ENCODE measurements at regions not wholly inside any gene's neighbourhood (a gene's known extent, or its start where the extent isn't known, plus 50 kb on each side); places are given as distances from the start of the nearest gene placed in this dataset.
"Not testable (repeated sequence)": the region's sequence is repeated elsewhere in the genome, so short reads cannot be mapped to it uniquely, and the experiment has no call there.

DNA sequence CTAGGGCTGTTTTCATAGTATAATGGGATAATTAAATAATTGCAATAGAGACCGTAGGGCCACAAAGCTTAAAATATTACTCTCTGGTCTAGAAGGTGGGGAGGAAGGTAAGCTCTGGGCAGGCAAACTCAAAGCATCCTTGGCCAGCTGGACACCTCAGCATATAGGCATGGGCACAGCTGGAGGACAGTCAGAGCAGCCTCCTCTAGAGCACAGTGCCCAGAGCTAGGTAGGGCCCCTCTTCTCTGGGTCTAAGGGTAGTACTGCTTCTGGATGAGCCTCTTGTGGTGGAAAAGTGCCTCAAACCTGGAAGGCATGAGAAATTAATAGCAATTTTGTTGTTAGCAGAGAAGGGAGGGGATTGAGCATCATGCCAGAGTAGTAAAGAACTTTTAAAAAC is 116.9 kb upstream of the FOXN2 start:
- no peak for DNase-seq

DNA sequence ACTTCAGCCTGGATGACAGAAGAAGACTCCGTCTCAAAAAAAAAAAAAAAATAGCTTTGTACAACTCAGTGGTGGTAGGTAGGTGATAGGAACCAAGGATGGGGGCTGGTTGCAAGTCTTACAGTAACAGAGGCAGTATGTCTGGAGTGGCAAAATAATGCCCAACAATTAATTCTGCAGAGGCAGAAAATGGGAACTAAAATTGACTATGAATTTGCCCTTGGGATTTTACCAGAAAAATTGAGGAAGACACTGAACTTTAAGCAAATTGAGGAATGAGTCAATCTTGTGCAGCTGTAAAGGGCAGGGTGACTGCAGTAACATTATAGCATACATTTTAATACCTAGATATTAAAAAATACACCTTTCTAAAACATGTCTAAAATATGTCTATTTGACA is 116.1 kb upstream of the FOXN2 start:
- DNase-seq = no peak

DNA sequence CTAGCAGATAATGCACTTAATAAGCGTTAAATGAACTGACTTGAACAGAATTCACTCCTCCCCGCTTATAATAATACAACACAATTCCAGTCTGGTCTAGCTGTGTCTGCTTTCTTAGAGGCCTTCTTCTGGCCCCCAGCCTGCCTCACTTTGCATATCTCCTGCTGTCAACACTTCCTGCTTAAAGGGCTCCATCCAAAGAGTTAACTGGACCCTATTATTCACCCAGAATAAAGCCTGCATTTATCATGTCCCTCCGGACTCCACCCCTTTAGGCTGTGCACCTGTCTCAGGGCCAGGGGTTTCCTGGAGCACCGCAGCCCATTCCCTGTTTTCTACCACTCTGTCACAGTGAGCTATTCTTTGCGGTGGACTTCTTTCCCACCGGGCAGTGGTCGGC is 115.4 kb upstream of the FOXN2 start:
- no peak for DNase-seq

DNA sequence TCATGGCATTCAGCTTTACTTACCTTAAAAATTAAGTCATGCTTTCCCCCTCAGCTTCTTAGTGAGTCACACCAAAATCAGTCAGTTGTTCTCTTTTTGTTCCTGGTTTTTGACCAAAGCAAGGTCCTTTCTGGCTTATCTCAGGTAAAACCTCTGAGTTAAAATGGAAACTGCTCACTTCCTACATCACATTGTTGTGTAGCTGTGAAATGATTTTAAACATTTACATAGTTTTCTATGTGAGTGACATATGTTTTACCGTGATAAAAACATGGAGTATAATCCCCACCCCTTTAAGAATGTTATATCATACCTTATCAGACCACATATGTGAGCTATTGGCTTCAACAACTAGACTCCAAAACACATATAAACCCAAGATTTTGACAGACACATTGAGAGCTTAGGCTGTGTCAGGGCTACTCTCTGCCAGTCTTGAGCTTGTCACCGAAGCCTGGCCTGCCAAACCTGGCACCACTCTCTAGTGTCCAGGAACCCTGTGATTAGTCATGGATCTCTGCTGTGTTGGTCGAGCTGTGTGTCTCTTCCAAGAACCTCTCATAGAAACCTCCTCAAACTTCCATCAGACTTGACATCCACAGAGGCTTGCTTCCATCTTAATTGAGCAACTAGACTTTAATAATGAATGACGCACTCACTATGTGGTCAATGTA is 113.7 kb upstream of the FOXN2 start:
- no peak for DNase-seq

DNA sequence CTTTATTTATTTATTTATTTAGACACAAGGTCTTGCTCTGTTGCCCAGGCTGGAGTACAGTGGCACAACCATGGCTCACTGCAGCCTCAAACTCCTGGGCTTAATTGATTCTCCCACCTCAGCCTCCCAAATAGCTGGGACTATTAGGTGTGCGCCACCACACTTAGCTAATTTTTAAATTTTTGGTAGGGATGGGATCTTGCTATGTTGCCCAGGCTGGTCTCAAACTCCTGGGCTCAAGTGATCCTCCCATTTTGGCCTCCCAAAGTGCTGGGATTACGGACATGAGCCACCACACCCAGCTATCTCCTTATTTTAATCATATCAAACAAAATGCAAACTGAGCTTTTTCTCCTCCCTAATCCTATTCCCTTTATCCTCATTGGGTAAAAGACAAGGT is 113.0 kb upstream of the FOXN2 start:
- not testable (repeated sequence) for DNase-seq

DNA sequence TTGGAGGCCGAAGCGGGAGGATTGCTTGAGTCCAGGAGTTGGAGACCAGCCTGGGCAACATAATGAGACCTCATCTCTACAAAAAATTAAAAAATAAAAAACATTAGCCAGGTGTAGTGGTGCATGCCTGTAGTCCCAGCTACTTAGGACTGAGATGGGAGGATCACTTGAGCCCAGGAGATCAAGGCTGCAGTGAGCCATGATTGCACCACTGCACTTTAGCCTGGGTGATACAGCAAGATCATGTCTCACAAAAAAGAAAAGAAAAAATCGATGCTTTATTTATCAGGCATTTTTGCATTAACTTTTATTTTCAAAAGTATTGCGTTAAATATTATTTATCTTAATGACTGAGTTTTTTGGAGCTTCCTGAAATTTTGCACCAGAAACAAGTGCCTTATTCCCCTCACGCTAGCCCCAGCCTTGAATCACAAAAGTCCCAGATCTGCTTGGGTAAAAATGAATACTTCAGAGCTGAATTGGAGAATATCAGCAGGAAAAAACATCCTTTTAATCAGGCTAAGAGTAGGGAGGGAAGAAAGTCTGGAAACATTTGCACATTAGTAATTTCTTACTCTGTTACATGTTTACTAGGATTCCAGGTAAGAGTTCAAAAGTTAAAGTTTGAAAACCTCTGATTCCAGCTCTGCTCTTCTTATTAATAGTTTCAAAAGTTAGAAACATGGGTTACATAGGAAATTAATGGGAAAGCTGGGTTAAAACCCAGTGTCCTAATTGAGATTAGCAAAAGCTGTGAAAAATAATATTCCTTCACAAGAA is 111.4 kb upstream of the FOXN2 start:
- DNase-seq = no peak

DNA sequence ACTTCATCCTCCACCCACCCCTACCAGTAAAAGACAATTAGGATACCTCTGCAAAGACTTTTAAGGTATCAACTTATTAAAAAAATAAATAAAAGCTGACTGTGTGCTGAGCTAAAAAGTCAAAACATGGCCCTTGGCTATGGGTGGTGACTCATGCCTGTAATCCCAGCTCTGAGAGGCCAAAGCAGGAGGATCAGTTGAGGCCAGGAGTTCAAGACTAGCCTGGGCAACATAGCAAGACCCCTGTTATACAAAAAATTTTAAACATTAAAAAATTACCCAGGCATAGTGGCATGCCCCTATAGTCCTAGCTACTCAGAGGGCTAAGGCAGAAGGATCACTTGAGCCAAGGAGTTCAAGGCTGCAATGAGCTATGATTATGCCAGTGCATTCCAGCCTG is 110.8 kb upstream of the FOXN2 start:
- DNase-seq = no peak

DNA sequence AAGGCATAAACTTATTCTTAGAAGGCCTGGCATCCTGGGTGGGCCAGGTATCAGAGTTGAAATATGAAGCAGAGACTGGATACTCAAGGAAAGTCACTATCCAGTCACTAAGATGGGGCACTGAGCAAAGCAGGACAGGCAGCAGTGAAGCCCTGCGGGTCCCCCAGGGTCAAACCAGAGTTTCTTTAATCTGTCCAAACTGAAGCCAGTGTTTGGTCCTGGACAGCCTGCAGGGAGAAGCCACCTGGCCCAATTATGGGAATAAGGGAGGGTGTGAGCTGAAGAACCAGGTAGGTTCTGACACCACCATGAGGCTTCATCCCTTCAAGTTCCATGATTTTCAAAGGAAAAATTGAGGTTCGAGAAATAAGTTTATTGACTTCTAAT is 109.7 kb upstream of the FOXN2 start:
- no peak for DNase-seq

DNA sequence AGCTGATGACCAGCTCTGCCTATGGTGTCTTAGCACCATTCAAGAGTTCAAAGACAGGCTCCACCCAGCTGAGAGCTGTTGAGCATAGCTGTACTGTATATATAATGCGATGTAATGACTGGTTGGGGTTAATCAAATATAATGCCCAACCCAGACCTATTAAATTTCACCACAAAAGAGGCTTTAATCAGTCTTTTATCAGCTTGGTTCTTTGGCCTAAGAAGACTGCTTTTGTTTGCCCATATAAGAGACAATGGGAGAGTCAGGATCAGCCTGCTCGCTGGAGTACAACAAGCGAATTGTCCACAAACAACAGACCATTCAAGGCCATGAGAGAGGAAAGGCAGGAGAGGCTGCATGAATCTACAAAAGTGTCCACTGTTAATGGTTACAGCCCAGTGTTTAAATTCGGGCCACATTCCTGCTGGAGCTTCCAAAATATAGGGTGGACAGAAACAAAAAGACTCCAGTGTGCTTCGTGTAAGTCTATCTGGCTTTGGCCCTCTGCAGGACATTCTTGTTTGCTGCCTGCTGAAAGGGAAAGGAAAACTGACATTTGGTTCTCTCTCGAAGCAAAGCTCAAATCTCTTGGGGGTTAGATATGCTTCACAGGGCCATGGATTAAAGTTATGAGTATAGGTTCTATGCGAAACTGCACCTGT is 109.2 kb upstream of the FOXN2 start:
- no peak for DNase-seq

DNA sequence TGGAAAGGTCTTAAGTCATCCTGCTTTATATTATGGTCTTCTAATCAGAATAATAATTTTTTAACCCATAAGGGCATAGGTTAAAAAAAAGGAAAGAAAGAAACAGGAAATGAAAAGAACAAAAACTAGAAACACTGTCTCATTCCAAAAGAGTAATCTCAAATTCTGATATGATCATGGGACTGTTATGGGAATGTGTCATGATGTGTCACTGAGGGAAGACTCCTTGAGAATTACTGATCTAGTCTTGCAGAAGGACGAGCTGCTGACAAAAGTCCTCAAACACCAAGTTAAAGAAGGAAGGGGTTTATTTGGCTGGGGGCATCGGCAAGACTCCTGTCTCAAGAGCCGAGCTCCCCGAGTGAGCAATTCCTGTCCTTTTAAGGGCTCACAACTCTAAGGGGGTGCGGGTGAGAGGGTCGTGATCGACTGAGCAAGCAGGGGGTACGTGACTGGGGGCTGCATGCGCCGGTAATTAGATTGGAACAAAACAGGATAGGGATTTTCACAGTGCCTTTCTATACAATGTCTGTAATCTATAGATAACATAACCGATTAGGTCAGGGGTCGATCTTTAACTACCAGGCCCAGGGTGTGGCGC is 108.3 kb upstream of the FOXN2 start:
- DNase-seq = peak; percentile 12

DNA sequence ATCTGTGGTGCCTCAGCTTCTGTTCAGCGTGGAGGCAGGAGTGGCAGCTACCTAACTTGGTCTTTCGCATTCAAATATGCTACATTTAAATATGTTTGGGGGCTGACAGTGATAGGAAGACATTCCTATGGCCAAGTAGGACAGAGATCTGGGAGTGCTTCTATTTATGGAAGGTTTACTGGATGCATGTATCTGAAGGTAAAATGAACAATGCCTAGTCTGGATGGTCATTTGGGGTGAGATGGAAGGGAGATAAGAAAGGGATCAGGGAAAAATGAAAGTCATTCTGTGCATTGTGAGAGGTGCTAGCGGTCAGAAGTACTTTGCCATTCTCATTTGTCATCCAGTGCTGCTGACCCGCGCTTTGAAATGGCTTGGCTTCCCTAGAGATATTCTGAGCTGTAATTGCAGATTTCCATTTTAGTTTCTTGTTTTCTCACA is 107.3 kb upstream of the FOXN2 start:
- no peak for DNase-seq

DNA sequence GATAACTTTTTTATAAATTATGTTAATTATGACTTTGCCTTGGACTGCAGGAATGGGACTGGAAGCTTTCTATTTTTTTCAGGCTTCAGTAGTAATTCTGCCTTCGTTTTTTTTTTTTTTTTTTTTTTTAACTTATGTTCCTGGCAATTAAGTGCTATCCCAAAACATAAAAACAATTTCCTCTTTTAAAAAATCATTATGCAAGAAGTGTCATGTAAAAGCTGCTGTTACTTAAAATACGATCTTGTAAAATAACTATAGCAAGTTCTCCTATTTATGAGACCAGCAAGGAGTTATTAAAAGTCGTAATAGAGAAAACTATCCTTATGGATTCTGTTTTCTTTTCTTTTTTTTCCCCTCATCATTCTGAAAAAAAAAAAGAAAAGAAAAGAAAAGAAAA is 106.6 kb upstream of the FOXN2 start:
- no peak for DNase-seq

DNA sequence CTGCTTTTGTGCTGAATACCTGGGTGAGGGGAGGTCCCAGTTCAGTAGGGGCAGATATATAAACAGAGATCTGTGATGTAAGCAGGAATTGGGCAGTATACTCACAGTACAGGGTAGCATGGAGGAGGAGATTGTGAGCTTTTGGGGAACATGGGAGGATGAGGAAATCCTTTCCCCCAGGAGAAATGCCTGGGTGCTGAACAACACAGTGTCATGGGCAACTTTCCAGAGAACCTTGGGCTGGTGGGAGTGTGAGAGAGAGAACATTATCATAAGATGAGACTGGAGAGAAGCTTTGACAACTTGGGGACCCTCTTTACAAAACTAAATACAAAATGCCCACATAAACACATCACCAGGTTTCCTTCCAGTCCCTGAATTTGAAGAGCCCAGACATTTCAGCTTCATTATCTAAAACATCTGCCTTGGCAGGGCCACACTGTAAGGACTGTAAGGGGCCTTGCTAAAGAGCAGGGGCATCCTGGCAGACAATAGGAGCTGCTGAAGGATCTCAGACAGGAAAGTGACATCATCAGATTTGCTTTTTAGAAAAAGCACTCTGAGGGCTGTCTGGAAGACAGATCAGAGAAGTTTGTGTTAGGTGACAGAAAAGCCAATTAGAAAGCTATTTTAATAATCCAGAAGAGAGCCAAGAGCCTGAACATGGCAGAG is 105.1 kb upstream of the FOXN2 start:
- peak; percentile 74 for DNase-seq

DNA sequence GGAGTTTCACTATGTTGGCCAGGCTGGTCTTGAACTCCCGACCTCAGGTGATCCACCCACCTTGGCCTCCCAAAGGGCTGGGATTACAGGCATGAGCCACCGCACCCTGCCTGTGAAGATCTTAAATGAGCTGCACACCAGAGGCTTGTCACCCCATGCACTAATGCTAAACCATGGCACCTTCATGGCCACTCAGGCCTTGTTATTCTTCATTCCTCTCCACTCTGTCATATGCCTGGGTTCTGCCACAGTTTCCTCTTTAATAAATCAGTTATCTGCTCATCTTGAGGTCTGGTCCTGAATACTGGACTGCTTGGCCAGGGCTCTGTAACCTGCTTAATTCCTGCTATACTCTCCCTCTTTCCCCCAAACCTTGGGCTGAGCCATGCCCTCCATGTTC is 104.3 kb upstream of the FOXN2 start:
- DNase-seq = no peak

DNA sequence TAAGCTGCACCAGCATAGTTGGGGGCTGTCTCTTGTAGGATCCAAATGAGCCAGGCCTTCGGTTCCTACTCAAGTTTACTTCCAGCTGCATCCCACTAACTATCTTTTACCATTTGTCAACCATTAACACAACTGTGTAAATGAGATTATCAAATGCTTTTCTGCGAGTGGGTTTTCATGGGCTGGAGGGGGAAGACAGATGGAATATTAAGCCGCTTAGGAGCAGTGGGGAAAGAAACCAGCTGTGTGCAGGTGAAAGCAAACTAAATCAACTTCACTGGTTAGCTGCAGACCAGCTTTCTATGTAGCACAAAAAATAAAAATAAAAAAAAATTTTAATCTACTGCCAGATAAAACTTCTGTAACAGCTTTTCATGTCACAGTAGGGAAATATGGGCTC is 100.8 kb upstream of the FOXN2 start:
- DNase-seq = no peak

DNA sequence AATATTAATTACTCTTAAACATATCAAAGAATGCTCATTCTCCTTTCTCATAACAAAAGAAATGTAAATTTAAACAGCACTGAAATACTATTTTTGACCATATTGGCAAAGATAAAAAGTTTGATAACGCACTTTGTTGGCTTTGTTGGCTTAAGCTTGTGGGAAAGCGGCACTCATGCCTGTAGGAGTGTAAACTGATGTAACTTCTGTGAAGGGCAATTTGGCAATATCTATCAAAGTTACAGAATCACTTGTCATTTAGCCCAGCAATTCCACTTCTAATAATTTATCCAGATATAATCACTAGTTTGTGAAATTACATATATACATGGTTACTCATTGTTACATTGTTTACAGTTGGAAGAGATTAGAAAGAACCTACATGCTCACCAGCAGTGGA is 96.3 kb upstream of the FOXN2 start:
- no peak for DNase-seq

DNA sequence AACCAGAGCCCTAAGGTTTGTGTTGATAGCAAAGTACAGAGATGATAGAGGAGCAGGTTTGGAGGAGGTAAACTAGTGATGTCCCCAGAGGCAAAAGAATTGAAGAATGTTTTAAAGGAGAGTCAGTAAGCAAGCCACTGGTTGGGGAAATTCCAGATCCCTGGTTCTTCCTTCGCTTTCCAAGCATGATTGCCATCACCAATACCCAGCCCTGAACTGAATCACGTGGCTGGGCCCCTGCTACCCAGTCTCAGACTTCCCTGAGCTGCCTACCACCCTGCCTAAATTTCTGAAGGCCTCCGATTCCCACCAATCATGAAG is 95.3 kb upstream of the FOXN2 start:
- DNase-seq = no peak

DNA sequence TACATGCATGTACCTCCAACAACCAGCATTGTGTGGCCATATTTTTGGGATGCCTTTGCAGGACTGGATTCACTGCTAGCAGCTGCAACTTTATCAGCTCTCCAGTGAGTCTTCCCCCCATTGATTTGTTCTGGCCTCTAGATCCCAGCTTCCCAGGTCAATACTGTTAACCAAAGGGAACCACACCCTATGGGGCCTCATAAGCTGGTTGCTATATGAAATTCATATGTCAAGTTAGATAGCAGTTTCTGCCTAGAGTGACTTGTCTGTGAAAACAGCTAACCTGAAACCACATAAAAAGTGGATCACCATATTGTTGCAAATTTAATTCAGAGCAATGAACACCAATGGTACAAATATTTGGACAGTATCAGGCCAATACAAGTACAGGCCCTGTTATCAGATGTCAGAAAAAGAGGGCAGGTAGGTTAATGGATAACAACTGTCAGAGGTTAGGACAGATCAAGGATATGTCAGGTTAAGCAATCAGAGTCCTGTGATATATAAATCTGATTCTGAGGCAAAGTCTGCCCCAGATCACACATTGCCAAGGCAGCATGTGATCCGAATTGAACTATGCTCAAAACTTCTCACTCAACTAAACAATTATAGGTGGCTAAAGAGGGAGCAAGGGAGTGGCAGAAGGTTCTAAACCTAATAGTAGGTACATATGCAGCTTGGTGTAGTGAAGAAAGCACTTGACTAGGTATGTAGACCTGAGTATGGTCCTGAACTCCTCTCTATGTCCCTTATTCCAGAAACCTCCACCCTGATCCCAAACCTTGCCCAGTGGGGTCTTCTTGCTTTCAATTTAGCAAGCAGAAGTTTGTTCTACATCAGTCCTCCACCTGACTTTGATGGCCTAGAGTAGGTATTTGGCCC is 94.7 kb upstream of the FOXN2 start:
- no peak for DNase-seq

DNA sequence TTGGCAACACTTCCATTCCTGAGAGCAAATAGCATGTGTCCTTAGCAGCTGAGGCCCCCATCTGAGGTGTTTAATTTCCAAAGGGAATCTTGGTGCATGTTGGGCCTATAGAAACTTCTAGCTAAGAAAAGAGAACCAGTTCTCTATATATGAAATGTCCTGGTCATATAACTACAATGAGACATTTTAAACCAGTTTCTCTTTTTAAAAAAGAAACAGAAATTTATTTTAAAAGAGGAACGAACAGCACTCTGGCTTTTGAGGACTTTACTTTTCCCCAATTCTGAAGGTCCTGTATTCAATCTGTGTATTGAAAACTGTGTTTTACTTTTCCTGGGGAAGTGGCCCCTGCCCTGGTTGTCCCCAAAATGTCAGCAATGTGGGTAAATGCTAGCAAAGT is 94.0 kb upstream of the FOXN2 start:
- no peak for DNase-seq

DNA sequence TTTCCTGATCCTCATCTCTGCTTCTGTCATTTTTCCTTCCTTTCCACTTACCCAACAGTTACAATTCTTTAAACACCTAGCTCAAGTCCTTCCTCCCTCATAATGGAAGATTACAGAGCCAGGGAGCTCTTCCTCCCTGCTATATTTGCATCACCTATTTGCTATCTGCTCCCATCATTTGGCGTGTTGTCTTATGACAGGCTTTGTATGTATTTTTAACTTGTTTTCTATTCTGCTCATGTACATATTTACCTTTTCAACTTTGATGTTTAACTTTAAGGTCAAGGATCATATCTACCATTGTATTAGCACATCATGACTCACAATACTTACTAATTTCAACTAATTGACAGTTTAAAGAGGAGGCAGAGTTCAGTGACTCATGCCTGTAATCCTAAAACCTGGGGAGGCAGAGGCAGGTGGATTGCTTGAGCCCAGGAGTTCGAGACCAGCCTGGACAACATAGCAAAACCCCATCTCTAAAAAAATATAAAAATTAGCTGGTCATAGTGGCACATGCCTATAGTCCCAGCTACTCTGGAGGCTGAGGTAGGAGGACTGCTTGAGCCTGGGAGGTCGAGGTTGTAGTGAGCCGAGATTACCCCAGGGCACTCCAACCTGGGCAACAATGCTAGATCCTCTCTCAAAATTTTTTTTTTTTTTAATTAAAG is 92.5 kb upstream of the FOXN2 start:
- no peak for DNase-seq

DNA sequence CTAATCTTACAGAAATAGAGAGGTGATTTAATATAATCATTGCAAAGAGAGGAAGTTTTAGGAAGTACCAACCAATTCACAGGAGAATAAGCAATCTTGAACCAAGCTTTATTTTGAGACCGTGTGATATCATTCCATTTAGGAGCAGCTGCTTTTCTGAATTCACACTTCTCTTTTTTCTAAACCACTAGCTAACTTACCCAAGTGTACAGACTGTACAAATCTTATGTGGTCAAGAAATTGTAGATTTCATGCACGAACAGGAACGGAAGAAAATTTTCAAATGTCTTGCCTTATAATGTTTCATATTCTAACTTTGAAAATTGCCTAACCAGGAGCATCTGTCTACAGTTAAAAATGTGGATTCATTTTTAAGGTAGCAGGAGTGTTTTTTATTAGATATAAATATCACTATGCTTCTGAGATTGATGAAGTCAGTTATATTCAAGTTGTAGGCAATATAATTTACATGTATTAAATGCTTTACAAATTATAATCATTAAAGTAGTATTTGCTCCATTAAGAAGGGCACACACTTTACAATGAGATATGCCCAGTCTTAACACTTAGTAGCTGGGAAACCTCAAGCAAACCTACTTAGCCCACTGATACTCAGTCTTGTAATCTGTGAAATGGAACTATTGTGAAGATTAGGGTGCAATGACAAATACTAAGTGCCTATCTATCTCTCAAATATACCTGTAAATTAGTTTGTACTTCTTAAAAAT is 86.7 kb upstream of the FOXN2 start:
- DNase-seq = no peak

Data from fibroblast of upper back skin (primary cell).